Stimulated activated CD4-positive, alpha-beta T cell treated with anti-CD3 and anti-CD28 coated beads, Interleukin-4, amount 100 ng/mL, for 1 hour (primary cell): ENCODE measurements at regions not wholly inside any gene's neighbourhood (a gene's known extent, or its start where the extent isn't known, plus 50 kb on each side); places are given as distances from the start of the nearest gene placed in this dataset.

Experiments
- DNase-seq: peaks from one replicate; pipeline ENCODE4 v3.0.0-alpha.2; 2020

DNA sequence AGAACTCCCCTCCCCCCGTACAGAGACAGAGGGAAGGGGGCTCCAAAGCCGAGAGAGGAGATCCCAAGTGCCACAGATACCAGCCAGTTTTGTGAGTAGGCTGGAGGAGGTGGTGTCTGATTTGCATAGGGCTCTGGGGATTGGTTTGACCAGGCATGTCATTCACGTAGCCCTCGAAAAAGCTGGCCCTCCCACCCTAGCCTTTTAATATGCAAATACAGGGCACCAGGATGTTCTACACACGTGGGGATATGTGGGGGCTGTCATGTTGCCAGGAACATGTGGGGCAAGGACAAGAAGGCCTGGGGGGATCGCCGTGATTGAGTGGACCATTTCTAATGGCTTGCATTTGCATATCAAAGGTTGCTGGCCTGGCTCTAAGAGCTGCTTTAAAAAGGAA is 272.9 kb downstream of the PPP1R2C start:
- DNase-seq, result no peak

DNA sequence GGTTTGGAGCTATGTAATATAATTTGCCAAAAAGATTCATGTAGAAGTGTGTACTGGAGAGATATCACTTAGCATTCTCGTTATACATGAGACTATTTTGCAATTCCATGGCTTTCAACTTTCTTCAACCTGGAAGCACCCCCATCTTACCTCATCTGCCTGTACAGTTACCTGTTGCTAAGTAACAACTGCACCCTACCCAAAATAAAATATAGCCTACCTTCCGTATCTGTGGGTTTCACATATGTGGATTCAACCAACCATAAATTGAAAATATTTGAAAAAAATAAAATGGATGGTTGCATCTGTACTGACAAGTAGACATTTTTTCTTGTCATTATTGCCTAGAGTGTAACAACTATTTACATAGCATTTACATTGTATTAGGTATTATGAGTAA is 278.3 kb downstream of the PPP1R2C start:
- DNase-seq, result no peak

DNA sequence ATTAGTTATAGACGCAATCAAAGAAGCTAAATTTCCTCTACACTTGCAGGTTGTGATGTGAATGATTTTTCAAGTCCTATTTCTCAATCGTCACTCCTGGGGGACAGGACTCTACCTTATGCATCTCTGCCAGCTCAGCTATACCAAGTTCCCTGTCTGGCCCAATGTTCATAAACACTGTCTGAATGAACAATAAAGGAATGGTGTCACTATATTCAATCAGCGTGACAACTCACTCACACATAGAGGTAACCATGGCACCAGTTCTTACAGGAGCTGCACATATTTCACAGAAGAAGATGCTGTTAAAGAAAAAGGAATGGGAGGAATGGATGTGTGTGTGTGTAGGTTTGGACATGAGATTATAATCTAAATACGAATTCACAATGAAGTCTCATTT is 280.6 kb downstream of the PPP1R2C start:
- DNase-seq, result no peak

DNA sequence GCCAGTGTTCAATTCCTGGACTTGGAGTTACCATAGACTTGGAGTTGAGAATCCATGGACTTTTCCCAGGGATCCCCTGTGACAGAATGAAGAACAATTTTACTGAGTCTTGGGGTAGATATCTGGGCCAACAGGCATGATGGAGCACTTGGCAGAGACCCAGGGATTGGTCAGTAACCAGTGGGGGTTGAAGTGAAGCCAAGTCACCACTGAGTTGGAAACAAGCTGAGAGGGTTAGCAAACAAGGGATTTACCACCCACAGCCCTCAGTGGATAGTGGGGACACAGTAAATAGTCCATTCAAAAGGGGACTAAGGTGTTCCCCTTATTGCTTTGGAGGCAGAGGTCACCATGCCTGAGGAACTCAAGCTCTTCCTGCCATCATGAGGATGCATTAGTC is 281.7 kb downstream of the PPP1R2C start:
- DNase-seq, result no peak

DNA sequence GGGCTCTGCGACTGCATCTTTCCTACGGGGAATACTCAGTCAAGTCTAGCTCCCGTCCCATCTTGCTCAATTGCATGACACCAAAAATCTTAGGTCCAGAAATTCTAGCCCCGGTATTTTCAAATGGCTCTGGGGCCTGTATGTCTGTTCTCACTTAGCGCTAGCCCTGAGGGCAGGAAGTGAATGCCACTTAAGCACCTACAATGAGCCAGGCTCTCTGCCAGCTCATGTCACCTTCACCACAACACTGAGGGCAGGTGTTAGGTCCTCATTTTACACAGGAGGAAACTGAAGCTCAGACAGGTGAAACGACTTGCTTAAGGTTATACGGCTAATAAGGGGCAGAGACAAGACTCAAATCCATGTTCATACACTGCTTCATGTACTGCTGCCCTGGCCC is 282.8 kb downstream of the PPP1R2C start:
- no peak for DNase-seq

DNA sequence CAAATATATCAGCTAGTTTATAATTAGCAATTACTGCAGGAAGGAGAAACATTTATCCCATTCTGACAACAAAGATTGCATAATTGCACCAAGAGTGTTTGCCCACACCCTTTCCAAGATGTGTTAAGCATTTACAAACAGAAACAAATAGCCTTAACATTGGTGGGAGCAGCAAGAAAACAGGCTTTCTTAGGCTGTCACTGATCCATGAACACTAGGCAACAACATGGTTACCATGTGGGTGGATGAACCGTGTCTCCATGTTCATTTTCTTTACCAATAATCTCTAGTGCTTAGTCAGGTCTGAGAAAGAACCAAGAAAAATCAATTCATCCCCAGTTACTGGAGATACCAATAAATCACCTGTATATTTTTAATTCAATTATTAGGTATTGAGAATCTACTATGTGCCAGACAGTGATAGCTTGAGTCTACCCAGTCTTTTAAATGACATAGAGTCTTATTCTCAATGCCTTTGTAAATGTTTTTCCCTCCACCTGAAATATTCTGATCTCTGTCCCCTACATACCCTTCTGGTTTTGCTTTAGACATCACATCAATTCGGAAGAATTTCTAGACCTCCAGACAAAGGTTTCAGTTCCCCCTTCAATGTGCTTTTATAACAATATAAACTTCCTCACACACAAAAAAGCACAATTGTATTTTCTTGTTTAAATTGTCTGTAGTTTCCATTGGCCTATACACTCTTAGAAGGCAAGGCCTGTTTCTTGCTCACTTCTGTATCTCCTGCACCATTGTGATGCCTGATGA is 286.6 kb downstream of the PPP1R2C start:
- DNase-seq, result no peak

DNA sequence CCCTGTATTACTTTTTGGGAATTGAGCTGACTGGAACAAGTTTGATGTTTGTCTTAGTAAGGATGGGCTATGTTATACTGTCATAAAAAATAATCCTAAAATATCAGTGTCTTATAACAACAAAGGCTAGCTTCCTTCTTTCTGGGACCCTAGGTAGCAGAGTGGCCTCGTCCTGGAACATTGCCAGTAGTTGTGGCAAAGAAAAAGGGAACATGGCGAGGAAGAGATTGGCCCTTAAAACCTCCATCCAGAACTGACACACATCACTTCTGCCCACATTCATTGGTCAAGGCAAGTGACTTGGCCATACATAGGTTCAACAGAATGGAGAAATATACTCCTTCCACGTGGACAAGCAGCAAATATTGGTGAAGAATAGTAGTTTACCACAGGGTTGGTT is 287.9 kb downstream of the PPP1R2C start:
- DNase-seq, result no peak

DNA sequence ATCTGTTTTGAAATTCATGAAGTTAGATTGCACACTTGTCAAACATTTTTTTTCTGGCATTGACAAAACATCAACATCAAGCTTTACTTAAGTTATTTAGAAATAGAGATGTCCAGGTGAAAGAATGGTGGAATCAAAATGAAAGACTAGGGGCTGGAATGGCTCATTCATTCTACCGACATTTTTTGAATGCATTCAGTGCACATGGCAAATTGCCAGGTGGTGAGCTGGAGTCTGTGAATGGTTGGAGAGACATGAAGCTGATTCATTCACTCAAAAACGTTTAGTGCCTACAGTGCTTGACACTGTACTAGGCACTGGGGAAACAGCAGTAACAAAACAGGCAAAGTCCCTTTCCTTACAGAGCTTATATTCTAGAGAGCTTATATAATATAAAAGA is 292.4 kb downstream of the PPP1R2C start:
- no peak for DNase-seq

DNA sequence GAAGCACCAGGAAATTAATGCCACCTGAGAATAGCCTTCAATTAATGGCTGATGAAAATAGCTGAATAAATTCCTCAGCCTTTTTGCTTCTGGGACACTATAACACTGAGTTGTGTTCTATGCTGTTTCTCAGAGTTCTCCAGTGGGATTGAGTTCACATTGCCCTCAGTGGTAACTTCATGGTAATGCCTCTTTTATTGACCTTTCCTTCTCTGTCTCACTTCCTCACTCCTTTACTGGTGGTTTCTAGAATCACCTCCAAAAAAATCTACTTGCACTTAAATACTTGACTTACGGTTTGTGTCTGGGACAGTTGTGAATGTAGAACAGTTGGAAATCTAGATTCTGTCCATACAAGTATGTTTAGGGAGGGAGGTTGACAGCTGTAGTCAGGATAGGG is 293.7 kb downstream of the PPP1R2C start:
- no peak for DNase-seq

DNA sequence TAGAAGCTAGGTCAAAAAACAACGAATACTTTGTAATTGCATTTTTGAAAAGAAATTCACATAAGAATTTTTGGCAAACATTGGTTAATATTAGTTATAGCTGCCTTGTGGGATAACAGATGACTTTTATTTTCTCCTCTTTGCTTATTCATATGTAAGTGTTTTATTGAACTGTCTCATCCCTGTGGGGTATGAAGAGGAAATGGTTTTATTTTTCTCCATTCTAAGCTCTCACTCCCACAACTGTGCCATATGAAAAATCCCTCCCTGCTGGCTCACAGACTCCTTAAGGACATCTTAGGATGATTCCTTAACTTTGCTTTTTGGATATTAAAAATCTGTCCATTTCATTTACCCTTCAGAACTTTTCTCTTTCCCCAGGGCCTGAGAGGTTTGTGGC is 300.6 kb downstream of the PPP1R2C start:
- DNase-seq, result no peak

DNA sequence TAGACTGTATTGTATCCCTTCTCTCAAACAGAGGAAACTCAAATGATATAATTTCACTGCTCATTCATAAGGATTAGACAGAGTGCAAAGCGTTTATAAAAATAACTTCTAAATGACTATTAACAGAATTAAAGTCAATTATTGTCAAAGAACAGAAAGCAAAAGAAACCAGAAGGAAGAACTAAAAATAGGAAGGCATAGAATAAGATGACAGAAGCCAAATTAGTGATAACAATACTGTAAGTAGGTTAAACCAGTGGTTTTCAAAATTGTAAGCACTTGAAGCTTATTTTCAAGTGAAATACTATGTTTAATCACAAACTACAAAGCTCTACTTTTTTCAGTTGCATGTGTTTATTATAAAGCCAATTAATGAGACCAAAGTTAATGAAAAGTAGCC is 305.2 kb downstream of the PPP1R2C start:
- DNase-seq, result no peak

DNA sequence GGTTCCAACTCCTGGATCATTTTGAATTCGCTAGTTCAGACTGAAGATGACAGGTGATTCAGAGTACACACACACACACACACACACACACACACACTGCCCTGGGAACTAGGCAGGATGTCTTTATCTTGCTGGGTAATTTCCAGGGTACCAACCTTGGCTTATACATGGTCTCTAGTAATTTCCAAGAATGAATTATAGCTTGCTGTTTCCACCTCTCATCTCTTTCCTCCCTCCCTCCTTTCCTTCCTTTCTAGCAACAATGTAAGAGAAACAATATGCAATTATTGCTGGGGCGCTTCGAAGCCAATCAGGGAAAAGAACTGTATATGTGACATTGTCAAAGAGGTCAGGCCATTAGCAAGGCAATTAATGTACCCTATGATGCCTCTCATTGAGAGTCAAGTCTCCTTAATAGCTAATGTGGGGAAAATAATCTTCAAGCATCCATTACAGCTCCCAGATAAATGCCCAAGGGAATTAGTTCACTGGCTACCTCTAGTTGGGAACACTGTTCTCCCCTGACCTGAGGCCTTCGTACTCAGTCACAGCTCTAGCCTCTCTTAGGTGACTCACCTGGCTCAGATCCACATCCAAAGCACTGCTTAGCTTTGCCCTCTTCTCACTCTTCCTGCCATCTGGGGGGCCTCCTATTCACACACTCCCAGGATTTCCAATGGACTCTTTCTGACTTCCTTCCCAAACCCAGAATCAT is 311.5 kb downstream of the PPP1R2C start:
- no peak for DNase-seq

DNA sequence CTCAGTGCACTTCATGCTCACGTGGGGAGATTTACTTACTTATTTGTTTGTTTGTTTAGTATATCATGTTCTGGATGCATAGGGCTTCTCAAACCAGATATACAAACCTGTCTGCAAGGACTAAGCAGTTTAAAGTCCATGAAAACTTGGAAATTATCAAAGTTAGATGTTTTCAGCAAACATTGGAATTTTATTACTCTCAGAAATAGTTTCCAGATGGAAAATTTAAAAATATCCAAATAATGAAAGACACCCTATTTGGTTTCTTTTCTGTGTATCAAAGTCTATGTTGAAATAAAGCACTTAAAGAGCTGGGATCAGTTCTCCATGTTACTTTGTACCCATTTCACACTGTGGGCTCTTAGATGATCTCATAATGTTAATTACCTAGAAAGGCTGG is 312.1 kb downstream of the PPP1R2C start:
- DNase-seq, result no peak

DNA sequence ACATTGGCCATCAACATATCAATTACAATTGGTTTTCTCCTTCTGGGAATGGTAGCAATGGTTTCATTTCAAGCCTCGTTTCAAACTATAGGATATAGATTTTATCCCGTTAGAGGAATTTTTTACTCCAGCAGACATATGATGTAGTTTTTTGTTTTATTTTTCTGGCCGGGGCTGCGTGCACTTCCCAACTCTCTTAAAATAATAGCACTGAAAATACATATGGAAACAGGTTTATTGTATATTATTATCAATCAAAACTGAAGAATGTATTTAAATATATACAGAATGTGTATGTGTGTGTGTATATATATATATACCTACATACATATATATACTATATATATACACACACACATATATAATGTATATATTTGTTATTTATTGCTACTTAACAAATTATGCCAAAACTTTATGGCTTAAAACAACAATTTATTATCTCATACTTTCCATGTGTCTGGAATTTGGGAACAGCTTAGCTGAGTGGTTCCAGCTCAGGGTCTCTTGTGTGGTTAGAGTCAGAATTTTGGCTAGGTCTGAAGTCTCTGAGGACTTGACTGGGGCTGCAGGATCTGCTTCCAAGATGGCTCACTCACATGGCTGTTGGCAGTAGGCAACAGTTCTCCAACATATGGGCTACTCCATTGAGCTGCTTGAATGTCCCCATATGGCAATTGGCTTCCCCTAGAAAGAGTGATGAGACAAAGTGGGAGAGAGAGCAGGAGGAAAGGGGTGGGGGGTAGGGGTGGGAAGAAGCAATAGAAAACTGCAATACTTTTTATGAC is 314.1 kb downstream of the PPP1R2C start:
- no peak for DNase-seq

DNA sequence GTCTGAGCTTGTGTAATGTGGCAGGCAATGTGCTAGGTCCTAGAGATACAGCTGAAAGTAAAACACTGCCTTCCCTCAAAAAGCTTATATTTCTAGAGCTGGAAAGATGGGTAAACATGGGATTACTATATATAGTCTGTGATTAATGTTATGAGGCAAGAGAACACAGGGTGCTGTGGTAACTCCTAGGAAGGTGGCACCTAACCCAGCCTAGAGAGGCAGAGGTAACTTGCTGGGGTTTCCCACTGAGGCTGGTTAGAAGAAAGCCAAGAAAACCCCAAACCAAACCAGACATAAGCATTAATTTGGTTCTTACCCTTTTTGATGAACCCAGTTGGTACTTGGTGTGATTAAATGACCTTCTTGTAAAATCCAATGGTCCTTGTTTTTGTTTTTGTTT is 315.0 kb downstream of the PPP1R2C start:
- no peak for DNase-seq

DNA sequence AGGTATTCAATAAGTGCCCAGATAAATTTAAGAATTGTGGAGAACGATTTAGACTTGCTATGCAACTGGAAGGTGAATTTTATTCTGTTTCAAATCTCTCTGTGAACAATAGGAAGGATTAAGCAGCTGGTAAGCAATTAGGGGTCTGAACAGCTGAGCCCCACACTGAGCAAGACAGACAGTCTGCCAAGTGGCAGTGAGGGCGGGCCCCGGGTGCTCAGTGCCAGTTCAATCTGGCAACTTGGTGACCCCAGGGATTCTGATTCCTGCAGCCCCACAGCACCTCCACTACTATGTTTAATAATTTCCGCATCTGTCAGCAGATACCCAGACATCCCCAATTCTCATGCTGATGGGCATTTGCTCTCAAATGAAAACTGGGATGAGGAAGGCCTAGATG is 317.3 kb downstream of the PPP1R2C start:
- DNase-seq, result no peak

DNA sequence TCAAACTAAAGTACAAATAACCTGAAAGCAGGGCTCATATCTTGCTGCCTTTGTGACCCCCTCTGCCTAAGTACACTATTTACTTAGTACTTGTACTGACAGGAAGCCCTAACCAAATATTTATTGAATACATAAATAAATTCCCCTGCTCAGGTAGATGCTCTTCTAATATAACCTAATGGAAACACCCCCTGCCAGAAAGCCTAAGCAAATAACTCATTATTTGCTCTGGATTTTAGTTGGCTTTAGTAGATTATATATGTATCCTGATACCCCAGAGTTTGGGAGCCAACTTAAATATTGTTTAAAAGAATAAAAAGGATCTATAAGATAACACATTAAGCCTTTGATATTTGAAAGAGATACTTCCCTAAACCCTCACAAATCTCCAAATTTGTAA is 318.2 kb downstream of the PPP1R2C start:
- no peak for DNase-seq

DNA sequence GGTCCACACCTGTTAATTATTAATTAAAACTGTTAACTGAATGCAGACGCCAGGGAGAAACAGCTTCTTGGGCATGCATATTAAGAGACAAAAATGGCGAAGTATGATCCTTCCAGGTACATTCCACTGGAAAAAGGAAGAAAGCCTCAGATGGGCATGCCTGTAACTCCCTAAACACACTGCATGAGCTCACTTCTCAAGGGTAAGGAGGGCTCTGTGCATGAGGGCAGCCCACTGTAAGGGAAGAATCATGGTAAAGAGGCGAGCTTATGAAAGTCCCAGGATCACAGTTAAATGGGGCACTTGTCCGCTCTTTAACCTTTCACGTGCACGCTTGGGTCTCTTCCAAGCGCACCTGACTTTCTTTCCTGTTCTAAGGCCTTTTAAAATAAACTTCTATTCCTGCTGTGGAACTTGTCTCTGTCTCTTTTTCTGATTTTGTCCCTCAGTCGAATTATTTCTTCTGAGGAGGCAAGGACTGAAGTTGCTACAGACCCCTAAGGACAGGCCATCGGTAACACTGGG is 321.7 kb downstream of the PPP1R2C start:
- DNase-seq, result no peak

DNA sequence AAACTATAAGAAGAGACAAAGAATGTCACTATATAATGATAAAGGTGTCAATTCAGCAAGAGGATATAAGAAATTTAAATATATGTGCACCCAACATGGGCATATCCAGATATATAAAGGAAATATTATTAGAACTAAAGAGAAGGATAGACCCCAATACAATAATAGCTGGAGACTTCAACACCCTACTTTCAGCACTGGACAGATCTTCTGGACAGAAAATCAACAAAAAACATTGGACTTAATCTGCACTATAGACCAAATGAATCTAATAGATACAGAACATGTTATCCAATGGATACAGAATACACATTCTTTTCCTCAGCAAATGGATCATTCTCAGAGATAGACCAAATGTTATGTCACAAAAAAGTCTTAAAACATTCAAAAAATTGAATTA is 327.7 kb downstream of the PPP1R2C start:
- no peak for DNase-seq

DNA sequence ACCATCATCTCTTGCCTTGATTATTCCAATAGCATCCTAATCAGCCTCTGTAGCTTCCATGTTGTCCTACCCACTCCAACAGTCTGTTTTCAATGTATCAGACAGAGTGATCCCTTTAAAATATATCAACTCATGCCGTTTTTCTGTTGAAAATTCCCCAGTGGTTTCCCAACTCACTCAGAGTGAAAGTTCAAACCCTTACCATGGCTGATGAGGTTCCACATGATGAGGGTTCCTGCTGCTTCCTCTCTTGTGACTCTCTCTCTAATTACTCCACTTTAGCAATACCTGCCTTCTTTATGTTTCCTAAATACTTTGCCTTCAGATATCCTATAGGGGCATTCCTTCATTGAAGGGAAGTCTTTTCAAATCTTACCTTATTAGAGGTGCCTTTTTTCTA is 334.7 kb downstream of the PPP1R2C start:
- no peak for DNase-seq

DNA sequence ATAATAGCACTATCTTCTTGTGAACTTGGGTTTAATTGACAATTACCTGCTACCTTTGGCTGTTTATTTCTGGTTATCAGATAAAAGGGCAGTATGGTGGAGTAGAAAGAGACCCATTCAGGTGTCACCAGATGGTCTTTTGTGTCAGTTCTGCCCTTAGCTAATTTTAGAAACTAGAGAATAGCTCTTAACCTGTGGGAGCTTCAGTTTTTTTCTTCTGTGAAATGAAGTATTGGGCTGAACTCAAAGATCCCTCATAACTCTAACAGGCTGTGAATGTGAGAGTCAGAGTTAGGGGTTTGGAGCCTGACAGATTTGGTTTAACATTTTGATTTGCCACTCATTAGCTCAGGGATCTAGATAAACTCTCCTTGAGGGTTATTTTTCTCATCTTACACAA is 335.2 kb downstream of the PPP1R2C start:
- DNase-seq, result no peak

DNA sequence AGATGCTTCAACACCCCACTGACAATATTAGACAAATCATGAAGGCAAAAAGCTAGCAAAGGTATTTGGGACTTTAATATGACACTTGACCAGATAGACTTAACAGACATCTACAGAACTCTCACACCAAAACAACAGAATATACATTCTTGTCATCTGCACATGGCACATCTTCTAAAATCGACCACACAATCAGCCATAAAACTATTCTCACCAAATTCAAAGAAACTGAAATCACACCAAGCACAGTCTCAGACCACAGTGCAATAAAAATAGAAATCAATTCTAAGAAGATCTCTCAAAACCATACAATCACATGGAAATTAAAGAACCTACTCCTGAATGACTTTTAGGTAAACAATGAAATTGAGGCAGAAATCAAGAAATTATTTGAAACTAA is 340.8 kb downstream of the PPP1R2C start:
- no peak for DNase-seq

DNA sequence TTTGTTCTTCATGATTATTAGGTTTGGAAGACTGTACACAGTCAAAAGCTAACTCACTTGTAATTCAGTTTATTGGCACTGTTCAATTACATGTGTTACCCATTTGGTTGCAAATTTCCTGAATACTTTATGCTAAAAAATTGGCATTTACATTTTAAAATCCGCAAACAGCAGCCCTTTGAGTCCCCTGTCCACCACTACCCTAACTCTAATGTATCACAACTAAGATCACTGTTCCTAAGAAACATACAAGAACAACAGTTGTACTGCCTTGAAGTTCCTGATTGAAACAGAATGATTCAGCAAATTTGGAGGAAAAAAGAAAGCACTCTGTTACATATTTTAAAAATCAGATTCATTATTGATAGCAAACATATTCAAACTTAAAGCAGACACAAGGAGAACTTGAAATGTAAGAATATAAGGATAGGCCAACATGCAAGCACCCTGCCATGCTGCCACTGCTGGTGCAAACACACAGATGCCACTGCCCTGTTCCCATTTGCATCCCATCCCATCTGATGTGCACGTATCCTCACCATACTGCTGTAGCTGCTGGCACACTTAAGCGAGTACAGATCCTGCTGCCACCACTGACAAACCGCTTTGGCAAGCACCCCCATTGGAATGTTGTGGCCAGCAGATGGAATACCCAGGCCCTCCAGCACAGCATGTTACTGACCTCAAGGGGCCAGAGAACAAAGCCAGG is 343.4 kb downstream of the PPP1R2C start:
- no peak for DNase-seq
